ENCODE measurements at regions not wholly inside any gene's neighbourhood (a gene's known extent, or its start where the extent isn't known, plus 50 kb on each side); places are given as distances from the start of the nearest gene placed in this dataset.

GRCh38 chr3:127363891-127364290 lies 76.0 kb upstream of the PRR20G start:
- Histone ChIP-seq H3K79me2 (ENCODE audit: control insufficient read depth, insufficient read depth, low read length) (no peaks in the 10 kb centered on the region), H3K4me2 (ENCODE audit: insufficient read depth, low read length) (no peak overlapping the region), H3K9ac (replicated peaks; ENCODE audit: extremely low read depth, insufficient read depth, low read length) (no peak overlapping the region), H3K9me3 (replicated peaks; ENCODE audit: control insufficient read depth, insufficient read depth, low read length) (no peaks in the 10 kb centered on the region), H3K4me1 (ENCODE audit: control insufficient read depth, extremely low read depth, insufficient read depth, low read length) (no peaks in the 10 kb centered on the region), H3K36me3 (ENCODE audit: control insufficient read depth in 2 of 2, extremely low read depth in 1 of 2, insufficient read depth in 2 of 2, low read length in 2 of 2) (no peaks in the 10 kb centered on the region), H3K27ac (ENCODE audit: insufficient read depth, low read depth, low read length) (no peak overlapping the region), H3K9me1 (replicated peaks; ENCODE audit: control insufficient read depth, extremely low read depth, insufficient read depth, low read length) (no peaks in the 10 kb centered on the region), H3K27me3 (ENCODE audit: control insufficient read depth in 2 of 2, insufficient read depth in 2 of 2, low read length in 2 of 2) (peaks cover 3 to 5% of the 10 kb centered on the region in 2 experiments), H4K20me1 (replicated peaks; ENCODE audit: control insufficient read depth, extremely low read depth, insufficient read depth, low read length) (no peaks in the 10 kb centered on the region), H2AFZ (ENCODE audit: low read depth, low read length) (no peak overlapping the region), H3K4me3 (replicated peaks in 1 of 3; ENCODE audit: insufficient read depth in 1 of 3, low read depth in 1 of 3, low read length in 3 of 3) (no peak overlapping the region)
- no peak for DNase-seq (ENCODE audit: low read depth, low spot score)
- CTCF ChIA-PET = no interaction called here
- POLR2A ChIA-PET = no interaction called here
- intact Hi-C loops (cut with micrococcal nuclease) = no loop called here
- TF ChIP-seq POLR2A (IDR thresholded peaks at IDR 0.05; ENCODE audit: low read depth, low read length) (no peak), CTCF (IDR thresholded peaks at IDR 0.05; ENCODE audit: extremely low read depth in 1 of 2, insufficient read depth in 1 of 2, low read depth in 1 of 2, low read length in 2 of 2) (no peak), FOS (IDR thresholded peaks at IDR 0.05; ENCODE audit: borderline replicate concordance, insufficient read depth, low read length) (no peak), JUN (IDR thresholded peaks at IDR 0.05; ENCODE audit: borderline replicate concordance, insufficient read depth, insufficient read length, low read depth) (no peak), GATA2 (IDR thresholded peaks at IDR 0.05; ENCODE audit: insufficient read depth, insufficient read length, low read depth, low read length) (no peak), EZH2 (IDR thresholded peaks at IDR 0.05; ENCODE audit: borderline replicate concordance, low read depth, low read length, severe bottlenecking) (no peak), MAX (IDR thresholded peaks at IDR 0.05; ENCODE audit: insufficient read depth, insufficient read length) (no peak), MYC (IDR thresholded peaks at IDR 0.05; ENCODE audit: low read depth, low read length) (no peak), POLR2AphosphoS5 (IDR thresholded peaks at IDR 0.05; ENCODE audit: insufficient read depth, low read depth, low read length) (no peak)
- no TSS peak for BruUV-seq (replicated peaks)
- no peak for FAIRE-seq
- dilution Hi-C loops (cut with MboI; ENCODE audit: extremely low pct_ligation_motif_present, low sequenced_read_pairs) = no loop called here

Measured in endothelial cell of umbilical vein (primary cell).